ENCODE measurements at regions not wholly inside any gene's neighbourhood (a gene's known extent, or its start where the extent isn't known, plus 50 kb on each side); places are given as distances from the start of the nearest gene placed in this dataset.
"Not testable (repeated sequence)": the region's sequence is repeated elsewhere in the genome, so short reads cannot be mapped to it uniquely, and the experiment has no call there.

DNA sequence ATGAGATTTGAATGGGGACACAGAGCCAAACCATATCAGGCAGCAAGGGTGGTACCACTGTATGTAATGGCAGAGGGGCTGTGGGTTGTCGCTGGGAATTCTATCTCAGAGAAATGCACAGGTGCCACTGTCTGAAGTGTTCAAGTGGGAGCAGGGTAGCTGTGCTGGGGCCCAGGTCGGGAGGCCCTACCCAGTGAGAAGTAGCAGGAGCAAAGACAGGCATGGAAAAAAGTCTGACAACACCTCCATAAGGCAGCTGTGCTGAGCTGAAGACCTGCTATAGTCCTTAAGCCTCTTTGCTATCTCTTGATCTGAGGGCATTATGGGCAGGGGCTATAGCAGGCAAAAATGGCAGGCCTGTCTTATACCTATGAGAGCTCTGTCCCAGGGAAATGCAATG, 638.3 kb upstream of the TPTE start:
- not testable (repeated sequence) for DNase-seq (ENCODE audit: low spot score); FAIRE-seq

DNA sequence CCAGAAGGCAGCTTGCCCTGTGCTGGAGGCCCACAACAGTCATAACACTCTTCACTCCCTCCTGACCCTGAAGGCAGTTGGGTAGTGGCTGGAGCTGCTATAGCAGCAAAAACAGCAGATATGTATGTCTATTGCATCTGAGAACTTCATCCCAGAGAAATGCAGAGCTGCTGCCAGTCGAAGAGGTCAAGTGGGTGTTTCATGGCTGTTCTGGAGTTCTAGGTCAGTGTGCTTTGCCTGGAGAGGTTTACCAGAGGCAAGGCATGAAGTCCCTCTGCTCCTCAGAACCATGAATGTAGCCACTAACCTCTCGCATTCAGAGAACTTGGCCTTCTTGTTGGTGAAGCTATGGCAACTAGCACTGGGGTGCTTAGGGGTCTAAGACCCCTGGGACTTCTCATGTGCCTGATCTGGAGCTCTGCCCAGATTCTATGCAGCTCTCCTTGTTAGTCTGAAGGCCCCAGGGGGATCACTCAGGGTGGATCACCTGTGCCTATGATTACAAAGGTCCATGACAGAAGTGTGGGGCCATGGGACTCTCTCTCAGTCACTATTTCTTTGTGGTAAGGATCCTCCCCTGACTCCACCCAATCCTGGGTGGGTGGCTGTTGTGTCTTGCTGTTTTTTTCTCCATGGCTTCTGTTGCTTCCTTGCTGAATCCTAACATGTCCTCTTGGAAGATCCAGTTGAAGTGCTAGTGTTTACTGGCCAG, 637.7 kb upstream of the TPTE start:
- FAIRE-seq; DNase-seq (ENCODE audit: low spot score): not testable (repeated sequence)

DNA sequence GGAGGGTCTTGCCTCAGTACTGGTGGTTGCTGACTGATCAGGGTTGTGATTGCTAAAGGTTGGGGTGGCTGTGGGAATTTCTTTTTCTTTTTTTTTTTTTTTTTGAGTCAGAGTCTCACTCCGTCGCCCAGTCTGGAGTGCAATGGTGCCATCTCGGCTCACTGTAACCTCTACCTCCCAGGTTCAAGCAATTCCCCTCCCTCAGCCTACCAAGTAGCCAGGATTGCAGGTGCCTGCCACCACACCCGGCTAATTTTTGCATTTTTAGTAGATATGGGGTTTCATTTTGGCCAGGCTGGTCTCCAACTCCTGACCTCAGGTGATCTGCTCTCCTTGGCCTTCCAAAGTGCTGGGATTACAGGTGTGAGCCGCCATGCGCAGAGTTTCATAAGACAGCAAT, 632.9 kb upstream of the TPTE start:
- not testable (repeated sequence) for FAIRE-seq

DNA sequence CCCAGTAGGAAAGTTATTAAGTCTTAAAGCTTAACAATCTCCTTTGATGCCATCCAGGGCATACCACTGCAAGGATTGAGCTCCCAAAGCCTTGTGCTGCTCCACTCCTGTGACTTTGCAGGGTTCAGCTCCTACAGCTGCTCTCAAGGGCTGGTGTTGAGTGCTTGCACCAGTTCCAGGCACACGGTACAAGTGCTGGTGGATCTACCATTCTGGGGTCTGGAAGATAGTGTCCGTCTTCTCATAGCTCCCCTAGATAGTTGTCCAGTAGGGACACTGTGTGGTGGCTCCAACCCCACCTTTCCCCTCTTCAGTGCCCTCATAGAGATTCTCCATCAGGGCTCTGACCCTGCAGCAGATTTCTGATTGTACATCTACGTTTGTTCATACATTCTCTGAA, 617.8 kb upstream of the TPTE start:
- FAIRE-seq; DNase-seq (ENCODE audit: low spot score): not testable (repeated sequence)

More for the DNA sequence above, 632.9 kb upstream of the TPTE start:
- DNase-seq (ENCODE audit: low spot score) = not testable (repeated sequence)

DNA sequence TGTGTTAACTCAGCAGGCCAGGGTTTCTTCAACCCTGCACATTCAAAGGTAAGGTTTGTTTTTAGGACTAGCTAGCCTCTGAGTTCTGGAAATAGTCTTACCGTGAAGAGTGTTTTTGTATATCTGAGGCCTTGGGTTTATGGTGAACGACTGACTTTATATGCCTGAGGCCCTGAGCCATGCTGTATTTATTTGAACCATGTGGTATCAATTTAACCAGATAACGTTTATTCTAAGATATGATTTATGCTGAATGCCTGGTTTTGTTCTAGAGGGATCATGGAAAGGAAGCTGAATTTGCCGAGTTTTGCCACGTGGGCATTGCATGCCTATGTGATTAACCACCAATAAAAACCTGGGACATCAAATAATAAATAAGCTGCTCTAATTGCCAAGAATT, 607.2 kb upstream of the TPTE start:
- DNase-seq (ENCODE audit: low spot score); FAIRE-seq: not testable (repeated sequence)

DNA sequence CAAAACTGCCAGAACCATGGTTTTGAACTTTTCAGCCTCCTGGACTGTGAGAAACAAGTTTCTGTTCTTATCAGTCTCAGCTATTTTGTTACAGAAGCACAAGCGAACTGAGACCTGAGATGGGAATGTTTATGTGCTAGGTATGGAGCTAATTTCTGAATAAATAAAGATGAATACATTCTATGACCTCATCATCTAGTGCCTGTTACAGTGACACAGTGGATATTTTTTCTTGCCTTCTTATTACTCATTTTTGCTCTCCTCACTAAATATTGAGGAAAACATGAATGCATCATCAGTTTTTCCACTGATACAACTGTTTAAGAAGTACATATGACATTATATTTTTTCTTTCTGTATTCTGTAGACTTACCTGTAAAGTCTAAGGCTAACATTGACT, 601.9 kb upstream of the TPTE start:
- not testable (repeated sequence) for FAIRE-seq

DNA sequence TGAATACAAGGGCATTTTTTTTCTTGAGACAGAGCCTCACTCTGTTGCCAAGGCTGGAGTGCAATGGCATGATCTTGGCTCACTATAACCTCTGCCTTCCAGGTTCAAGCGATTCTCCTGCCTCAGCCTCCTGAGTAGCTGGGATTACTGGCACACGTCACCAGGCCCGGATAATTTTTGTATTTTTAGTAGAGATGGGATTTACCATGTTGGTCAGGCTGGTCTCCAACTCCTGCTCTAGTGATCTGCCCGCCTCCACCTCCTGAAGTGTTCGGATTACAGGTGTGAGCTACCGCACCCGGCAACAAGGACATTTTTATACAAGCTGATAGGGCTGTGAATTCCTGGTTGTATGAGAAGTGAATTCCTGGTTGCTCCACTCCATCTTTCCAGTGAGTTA, 577.7 kb upstream of the TPTE start:
- FAIRE-seq; DNase-seq (ENCODE audit: low spot score): not testable (repeated sequence)

More for the DNA sequence above, 601.9 kb upstream of the TPTE start:
- not testable (repeated sequence) for DNase-seq (ENCODE audit: low spot score)

DNA sequence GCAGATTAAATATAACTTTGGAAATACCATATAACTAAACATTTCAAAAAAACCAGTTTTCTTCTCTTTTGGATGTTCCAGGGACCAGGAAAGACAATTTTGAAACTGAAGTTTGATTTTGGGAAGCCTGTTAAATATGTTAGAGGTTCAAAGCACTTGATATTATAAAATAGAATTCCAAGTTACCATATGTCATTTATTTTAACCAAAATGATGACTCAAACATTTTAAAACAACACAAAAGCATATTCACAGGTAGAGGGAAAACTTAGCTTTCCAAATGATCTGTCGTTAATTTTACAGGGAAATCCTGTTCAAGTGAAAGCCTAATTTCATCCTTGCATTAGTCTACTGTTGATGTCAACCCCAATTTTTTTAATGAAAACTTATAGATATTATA, 575.3 kb upstream of the TPTE start:
- FAIRE-seq = not testable (repeated sequence)

DNA sequence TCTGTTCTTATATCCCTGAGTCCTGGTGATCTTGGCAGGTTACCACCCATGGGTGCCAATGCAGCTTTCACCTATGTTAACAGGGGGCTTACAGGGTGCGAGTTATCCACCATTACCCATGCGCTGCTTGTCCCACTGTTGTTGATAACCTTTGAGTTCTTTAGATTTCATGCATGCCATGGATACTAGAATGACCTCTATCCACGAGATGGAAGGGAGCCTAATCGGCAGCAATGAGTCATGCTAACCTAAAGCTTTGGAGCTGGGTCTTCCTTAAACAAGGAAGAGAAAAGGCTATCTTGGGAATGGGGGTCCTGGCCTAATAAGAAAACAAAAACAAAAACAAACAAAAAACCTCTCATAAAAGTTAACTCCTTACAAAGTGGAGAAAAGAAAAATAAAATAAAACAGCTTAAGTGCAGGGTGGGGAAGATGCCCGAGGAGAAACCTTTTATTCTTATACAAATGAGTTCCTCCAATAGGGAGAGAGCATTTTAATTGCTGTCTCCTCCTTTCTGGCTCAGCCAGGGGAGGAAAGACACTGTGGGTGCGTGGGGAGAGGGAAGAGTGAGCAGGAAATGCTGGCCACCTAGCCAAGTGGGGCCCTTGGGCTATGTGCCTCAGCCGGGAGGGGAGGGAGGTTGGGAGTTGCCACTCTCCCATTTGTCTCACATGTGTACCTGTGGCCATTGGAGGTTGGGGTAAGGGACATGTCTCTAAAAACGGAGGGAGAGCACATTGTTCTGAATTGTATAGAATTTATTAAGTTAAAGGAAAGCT, 571.7 kb upstream of the TPTE start:
- DNase-seq (ENCODE audit: low spot score); FAIRE-seq: not testable (repeated sequence)

More for the DNA sequence above, 575.3 kb upstream of the TPTE start:
- not testable (repeated sequence) for DNase-seq (ENCODE audit: low spot score)

DNA sequence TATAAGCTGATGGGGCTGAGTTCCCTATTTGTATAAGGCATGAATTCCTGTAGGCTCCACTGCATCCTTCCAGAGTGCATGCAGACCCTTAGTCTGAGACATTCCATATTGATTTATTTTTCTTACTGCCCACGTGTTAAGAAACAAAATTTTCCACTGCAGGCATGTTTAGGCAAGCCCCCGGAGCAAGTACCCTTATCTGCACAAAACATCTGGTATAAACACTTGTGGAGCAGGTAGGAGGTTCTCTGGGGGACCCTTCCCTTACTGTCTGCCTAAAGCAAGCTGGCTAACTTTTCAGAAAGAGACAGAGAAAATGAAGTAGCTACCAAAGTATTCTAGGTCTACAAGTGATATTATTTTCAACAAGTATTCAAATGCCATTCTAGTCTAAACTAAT, 571.0 kb upstream of the TPTE start:
- not testable (repeated sequence) for DNase-seq (ENCODE audit: low spot score); FAIRE-seq

DNA sequence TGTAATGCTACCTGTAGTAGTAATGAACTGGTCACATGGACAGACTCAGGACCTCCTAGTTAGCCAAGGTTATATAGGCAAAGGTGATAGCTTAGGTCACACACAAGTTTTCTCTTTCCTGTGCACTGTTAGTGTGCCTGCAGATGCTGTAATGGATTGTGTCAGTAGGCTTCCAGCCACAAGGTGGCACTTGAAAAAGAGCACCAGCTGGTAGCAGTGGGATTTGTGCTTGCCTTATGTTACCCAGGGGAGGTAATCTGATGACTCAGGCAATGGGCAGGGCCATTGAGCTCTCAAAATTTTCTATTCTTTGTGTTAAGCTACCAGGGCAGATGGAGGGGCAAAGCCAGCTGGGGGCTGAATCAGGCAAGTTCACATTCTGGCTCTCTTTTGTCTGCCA, 562.6 kb upstream of the TPTE start:
- not testable (repeated sequence) for DNase-seq (ENCODE audit: low spot score); FAIRE-seq

DNA sequence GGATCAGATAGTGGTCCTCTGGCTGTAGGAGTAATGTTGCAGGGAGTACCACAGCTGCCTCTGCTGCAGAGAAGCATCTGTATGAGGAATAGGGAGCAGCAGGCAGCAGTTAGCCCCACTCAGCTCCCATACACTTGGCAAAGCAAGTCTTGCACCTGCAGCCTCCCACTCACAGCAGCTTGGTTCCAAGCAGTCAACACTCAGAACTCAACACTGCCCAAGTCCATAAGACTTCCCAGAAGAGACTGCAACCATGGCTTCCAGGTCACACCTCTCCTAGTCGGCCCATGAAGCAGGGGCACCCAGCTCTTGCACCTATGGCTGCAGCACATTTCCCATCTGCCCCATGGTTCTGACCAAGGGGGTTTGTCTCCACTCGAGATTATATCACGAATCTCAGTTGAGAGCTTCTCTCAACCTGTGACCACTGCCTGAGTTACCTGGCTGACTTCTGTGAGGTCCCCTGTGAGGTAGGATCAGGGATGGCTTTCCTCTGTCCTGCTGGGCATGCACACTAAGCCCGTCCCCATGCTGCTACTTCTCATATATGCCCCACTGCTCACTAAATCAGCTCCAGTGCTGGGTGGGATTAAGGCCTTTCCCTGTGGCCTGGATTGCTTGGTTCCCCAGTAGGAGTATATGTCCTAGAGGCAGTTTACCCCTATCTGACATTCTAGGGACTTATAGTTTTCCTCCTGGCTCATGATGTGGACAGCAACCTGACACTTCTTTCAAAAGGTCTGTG, 562.0 kb upstream of the TPTE start:
- not testable (repeated sequence) for FAIRE-seq

DNA sequence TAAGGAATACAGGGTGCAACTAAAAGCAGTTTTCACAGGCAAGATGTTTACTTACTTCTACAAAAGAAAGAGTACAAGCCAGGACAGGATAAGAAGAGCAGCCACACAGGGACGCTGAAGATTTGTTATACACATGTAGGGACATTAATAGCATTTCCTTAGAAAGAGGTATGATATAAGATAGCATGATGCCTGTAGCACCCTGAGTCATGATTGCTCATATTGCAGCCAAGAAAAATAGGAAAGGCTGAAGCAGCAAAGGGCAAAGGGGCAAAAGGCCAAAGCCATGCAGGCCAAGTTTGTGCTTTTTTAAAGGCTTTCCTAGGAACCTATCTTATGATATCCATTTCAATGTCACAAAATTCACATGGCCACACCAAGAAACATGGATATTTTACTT, 552.0 kb upstream of the TPTE start:
- not testable (repeated sequence) for DNase-seq (ENCODE audit: low spot score); FAIRE-seq

More for the DNA sequence above, 562.0 kb upstream of the TPTE start:
- not testable (repeated sequence) for DNase-seq (ENCODE audit: low spot score)

DNA sequence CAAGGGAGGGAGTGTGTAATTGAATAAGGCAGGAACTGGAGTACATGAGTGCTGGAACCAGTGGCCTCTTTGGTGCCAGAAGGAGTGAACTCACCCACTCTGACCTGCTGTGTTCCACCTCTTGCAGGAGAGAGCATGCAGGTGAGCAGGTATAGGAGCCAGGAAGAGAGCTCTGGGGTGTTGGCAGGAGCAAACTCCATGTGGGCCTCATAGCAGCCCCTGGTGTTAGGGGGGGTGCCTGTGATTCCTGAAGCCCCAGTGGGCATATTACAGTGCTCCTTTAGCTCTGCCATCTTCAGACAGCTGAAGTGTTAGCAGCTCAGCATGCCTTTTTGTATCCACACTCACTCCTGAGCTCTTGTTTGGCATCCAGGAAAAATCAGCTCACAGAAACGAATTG, 549.4 kb upstream of the TPTE start:
- DNase-seq (ENCODE audit: low spot score); FAIRE-seq: not testable (repeated sequence)

DNA sequence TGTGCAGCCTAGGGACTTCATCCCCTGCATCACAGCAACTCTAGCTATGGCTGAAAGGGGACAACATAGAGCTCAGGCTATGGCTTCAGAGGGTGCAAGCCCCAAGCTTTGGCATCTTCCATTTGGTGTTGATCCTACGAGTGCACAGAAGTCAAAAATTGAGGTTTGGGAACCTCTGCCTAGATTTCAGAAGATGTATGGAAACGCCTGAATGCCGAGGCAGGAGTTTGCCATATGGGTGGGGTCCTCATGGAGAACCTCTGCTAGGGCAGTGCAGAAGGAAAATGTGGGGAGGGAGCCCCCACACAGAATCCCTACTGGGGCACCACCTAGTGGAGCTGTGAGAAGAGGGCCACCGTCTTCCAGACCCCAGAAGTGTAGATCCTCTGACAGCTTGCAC, 543.0 kb upstream of the TPTE start:
- FAIRE-seq; DNase-seq (ENCODE audit: low spot score): not testable (repeated sequence)

DNA sequence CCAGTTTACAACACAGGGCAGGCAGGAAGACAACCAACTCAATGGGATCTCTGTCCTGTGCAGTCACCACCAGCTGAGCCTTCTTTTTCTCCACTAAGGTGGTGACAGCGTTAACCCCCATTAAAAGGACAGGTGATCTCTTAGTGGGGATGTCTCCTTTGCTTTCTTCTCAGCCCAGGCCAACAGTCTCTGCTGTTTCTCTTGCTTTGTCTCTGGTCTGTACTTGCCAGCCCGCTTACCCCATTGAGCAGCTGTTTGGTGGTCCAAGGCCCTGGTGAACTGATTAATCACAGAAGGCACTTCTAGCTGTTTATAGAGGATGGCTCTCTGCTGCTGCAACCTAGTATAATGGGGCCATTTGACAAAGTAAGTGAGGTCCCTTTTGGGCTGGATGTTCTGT, 523.9 kb upstream of the TPTE start:
- FAIRE-seq; DNase-seq (ENCODE audit: low spot score): not testable (repeated sequence)

DNA sequence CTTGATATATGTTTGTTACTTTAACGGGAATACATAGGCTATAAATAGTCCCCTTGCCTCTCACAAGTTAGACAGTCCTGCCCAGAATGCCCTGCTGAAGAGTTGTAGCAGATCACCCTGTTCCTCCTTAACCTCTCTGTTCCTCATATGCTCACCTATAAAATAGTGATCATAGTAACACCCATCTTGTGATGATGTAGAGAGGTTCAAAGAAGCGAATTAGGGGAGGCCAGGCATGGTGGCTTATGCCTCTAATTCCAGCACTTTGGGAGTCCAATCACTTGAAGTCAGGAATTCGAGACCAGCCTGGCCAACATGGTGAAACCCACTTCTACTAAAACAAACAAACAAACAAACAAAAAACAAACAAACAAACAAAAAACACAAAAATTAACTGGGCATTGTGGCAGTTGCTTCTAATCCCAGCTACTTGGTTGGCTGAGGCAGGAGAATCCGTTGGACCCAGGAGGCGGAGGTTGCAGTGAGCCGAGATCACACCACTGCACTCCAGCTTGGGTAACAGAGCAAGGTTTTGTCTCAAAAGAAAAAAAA, 518.5 kb upstream of the TPTE start:
- DNase-seq (ENCODE audit: low spot score); FAIRE-seq: not testable (repeated sequence)

DNA sequence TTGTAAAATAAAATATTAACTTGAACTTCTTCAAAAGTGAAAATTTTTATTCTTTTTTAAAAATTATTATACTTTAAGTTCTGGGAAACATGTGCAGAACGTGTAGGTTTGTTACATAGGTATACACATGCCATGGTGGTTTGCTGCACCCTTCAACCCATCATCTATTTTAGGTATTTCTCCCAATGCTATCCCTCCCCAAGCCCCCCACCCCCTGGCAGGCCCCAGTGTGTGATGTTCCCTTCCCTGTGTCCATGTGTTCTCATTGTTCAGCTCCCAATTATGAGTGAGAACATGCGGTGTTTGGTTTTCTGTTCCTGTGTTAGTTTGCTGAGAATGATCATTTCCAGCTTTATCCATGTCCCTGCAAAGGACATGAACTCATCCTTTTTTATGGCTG, 515.6 kb upstream of the TPTE start:
- not testable (repeated sequence) for DNase-seq (ENCODE audit: low spot score); FAIRE-seq

DNA sequence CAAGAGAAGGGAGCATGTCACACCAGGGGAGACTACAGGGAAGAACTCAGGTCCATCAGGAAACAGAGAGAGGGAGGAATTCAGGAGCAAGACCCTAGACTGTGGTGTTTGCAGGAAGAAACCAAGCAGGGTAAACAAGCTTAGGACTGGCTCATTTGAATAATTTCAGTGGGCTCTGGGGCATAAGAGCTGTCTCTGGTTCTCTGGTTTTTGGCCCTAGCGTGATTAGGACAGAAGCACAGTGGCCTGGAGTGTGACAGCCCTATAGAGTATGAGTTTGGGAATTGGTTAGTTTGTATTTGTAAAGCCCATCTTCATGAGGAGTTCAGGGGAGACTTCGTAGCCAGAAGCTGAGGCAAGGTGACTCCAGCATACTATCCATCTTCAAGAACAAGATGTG, 504.4 kb upstream of the TPTE start:
- not testable (repeated sequence) for FAIRE-seq; DNase-seq (ENCODE audit: low spot score)

DNA sequence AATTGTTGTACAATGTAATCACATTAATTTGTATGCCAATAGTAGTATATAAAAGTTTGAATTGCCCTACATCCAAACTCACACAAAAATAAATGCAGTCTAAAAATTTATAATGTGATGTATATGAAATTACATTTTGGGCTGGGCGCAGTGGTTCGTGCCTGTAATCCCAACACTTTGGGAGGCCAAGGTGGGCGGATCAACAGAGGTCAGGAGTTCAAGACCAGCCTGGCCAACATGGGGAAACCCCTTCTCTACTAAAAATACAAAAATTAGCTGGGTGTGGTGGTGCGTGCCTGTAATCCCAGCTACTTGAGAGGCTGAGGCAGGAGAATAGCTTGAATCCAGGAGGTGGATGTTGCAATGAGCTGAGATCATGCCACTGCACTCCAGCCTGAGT, 503.6 kb upstream of the TPTE start:
- not testable (repeated sequence) for FAIRE-seq

DNA sequence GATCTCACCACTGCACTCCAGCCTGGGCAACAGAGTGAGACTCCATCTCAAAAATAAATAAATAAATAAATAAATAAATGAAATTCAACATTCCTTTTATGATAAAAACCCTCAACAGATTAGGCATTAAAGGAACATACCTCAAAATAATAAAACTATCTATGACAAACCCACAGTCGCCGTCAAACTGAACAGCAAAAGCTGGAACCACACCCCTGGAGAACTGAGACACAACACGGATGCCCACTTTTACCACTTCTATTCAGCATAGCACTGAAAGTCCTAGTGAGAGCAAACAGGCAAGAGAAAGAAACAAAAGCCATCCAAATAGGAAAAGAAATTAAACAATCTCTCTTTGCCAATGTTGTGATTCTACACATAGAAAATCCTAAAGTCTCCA, 499.9 kb upstream of the TPTE start:
- not testable (repeated sequence) for DNase-seq (ENCODE audit: low spot score); FAIRE-seq

More for the DNA sequence above, 503.6 kb upstream of the TPTE start:
- DNase-seq (ENCODE audit: low spot score) = not testable (repeated sequence)

All from RCC 7860 (cell line).